ENCODE measurements at regions not wholly inside any gene's neighbourhood (a gene's known extent, or its start where the extent isn't known, plus 50 kb on each side); places are given as distances from the start of the nearest gene placed in this dataset.

- Mint-ChIP-seq H3K4me1 (peaks cover 14% of the 10 kb centered on the region), H3K9me3 (peaks cover 15% of the 10 kb centered on the region), H3K27ac (no peak overlapping the region; the same call in 1 of the 2 replicates), H3K36me3 (no peaks in the 10 kb centered on the region), H3K4me3 (no peak overlapping the region), H3K27me3 (ENCODE audit: low read depth) (no peaks in the 10 kb centered on the region)
- ATAC-seq (no peak), DNase-seq (ENCODE audit: low spot score) (no peak)
- ChIA-PET CTCF (interaction anchor here (0.6 to 0.8 kb wide), 2 partner anchors 132 to 181 kb away, joined by 3 to 9 read pairs; no protein-coding TSS in a partner anchor), POLR2A (no interaction called here)
- no peak for TF ChIP-seq NFATC4 (CRISPR knock-in tag; IDR thresholded peaks at IDR 0.05)
- no peak for TF ChIP-seq ESRRA (CRISPR knock-in tag; IDR thresholded peaks at IDR 0.05; ENCODE audit: borderline replicate concordance)
- TF ChIP-seq CDX4 (CRISPR knock-in tag; IDR thresholded peaks at IDR 0.05; ENCODE audit: borderline replicate concordance) = no peak
- no peak for TF ChIP-seq TEAD4 (CRISPR knock-in tag; IDR thresholded peaks at IDR 0.05)
- TF ChIP-seq RORB (CRISPR knock-in tag; IDR thresholded peaks at IDR 0.05) = no peak
- TF ChIP-seq MAX (CRISPR knock-in tag; IDR thresholded peaks at IDR 0.05) = no peak
- TF ChIP-seq E2F1 (CRISPR knock-in tag; IDR thresholded peaks at IDR 0.05) = no peak
- TF ChIP-seq ZNF138 (CRISPR knock-in tag; conservative IDR thresholded peaks at IDR 0.05) = no peak
- no peak for TF ChIP-seq E2F5 (CRISPR knock-in tag; IDR thresholded peaks at IDR 0.05)
- TF ChIP-seq AR (CRISPR knock-in tag; IDR thresholded peaks at IDR 0.05) = no peak
- TF ChIP-seq HMGA2 (CRISPR knock-in tag; IDR thresholded peaks at IDR 0.05) = no peak
- TF ChIP-seq MXD4 (CRISPR knock-in tag; IDR thresholded peaks at IDR 0.05; ENCODE audit: borderline replicate concordance) = no peak
- no peak for TF ChIP-seq TP53 (CRISPR knock-in tag; IDR thresholded peaks at IDR 0.05)
- no peak for TF ChIP-seq ZNF396 (CRISPR knock-in tag; IDR thresholded peaks at IDR 0.05; ENCODE audit: borderline replicate concordance)
- TF ChIP-seq ARID4B (CRISPR knock-in tag; IDR thresholded peaks at IDR 0.05; ENCODE audit: borderline replicate concordance) = no peak
- TF ChIP-seq USF1 (CRISPR knock-in tag; IDR thresholded peaks at IDR 0.05) = no peak
- no peak for TF ChIP-seq CREM (CRISPR knock-in tag; IDR thresholded peaks at IDR 0.05)
- TF ChIP-seq USF2 (CRISPR knock-in tag; IDR thresholded peaks at IDR 0.05) = no peak
- TF ChIP-seq NR1H2 (CRISPR knock-in tag; IDR thresholded peaks at IDR 0.05) = no peak
Measured at GRCh38 chr20:54339093-54339492, 131.2 kb downstream of the PFDN4 start.
